ENCODE measurements at regions not wholly inside any gene's neighbourhood (a gene's known extent, or its start where the extent isn't known, plus 50 kb on each side); places are given as distances from the start of the nearest gene placed in this dataset.

GRCh38 chr2:78023356-78023755, 501.2 kb upstream of the LRRTM4 start:
- POLR2A ChIA-PET = no interaction called here
- DNase-seq (ENCODE audit: low spot score) = peak; percentile 31
- CTCF ChIA-PET = interaction anchor here (0.9 kb wide), 1 partner anchor 650 kb away, joined by 3 read pairs; no protein-coding TSS in a partner anchor
- no peak overlapping the region for H3K27ac Mint-ChIP-seq
- no peak for TF ChIP-seq GABPB1 (CRISPR knock-in tag; IDR thresholded peaks at IDR 0.05)
- no peak for TF ChIP-seq JAZF1 (CRISPR knock-in tag; IDR thresholded peaks at IDR 0.05)
- TF ChIP-seq, protein P1, sequence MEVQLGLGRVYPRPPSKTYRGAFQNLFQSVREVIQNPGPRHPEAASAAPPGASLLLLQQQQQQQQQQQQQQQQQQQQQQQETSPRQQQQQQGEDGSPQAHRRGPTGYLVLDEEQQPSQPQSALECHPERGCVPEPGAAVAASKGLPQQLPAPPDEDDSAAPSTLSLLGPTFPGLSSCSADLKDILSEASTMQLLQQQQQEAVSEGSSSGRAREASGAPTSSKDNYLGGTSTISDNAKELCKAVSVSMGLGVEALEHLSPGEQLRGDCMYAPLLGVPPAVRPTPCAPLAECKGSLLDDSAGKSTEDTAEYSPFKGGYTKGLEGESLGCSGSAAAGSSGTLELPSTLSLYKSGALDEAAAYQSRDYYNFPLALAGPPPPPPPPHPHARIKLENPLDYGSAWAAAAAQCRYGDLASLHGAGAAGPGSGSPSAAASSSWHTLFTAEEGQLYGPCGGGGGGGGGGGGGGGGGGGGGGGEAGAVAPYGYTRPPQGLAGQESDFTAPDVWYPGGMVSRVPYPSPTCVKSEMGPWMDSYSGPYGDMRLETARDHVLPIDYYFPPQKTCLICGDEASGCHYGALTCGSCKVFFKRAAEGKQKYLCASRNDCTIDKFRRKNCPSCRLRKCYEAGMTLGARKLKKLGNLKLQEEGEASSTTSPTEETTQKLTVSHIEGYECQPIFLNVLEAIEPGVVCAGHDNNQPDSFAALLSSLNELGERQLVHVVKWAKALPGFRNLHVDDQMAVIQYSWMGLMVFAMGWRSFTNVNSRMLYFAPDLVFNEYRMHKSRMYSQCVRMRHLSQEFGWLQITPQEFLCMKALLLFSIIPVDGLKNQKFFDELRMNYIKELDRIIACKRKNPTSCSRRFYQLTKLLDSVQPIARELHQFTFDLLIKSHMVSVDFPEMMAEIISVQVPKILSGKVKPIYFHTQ (CRISPR knock-in tag; IDR thresholded peaks at IDR 0.05) = no peak
- TF ChIP-seq NR1H2 (CRISPR knock-in tag; IDR thresholded peaks at IDR 0.05) = no peak
- no peak for TF ChIP-seq FOXP1 (CRISPR knock-in tag; IDR thresholded peaks at IDR 0.05; ENCODE audit: borderline replicate concordance)
- no peak for TF ChIP-seq TEAD1 (CRISPR knock-in tag; IDR thresholded peaks at IDR 0.05)
- no peak for TF ChIP-seq ESRRA (CRISPR knock-in tag; IDR thresholded peaks at IDR 0.05; ENCODE audit: borderline replicate concordance)
- TF ChIP-seq MYBL2 (CRISPR knock-in tag; IDR thresholded peaks at IDR 0.05) = no peak
- H3K4me3 Mint-ChIP-seq = no peak overlapping the region
- ATAC-seq = peak; percentile 96
- no peaks in the 10 kb centered on the region; the same call in 1 of the 2 replicates for H3K27me3 Mint-ChIP-seq (ENCODE audit: low read depth)
- H3K4me1 Mint-ChIP-seq = no peaks in the 10 kb centered on the region
- peaks cover 39% of the 10 kb centered on the region for H3K9me3 Mint-ChIP-seq
- H3K36me3 Mint-ChIP-seq = peaks cover 19% of the 10 kb centered on the region

- TF ChIP-seq TEAD1 (CRISPR knock-in tag; IDR thresholded peaks at IDR 0.05) = no peak
- no peak for DNase-seq (ENCODE audit: low spot score)
- H3K27ac Mint-ChIP-seq = no peak overlapping the region
- H3K9me3 Mint-ChIP-seq = peaks cover 56% of the 10 kb centered on the region
- POLR2A ChIA-PET = no interaction called here
- no peak overlapping the region for H3K4me3 Mint-ChIP-seq
- H3K27me3 Mint-ChIP-seq (ENCODE audit: low read depth) = no peaks in the 10 kb centered on the region; the same call in 1 of the 2 replicates
- ATAC-seq = no peak
- no peaks in the 10 kb centered on the region for H3K4me1 Mint-ChIP-seq
- CTCF ChIA-PET = no interaction called here
- peaks cover 34% of the 10 kb centered on the region for H3K36me3 Mint-ChIP-seq
Observed at GRCh38 chr2:78024996-78025395, 502.8 kb upstream of the LRRTM4 start.

GRCh38 chr2:78029392-78029995, 507.3 kb upstream of the LRRTM4 start:
- H3K4me3 Mint-ChIP-seq = no peak overlapping the region
- DNase-seq (ENCODE audit: low spot score) = no peak
- CTCF ChIA-PET = no interaction called here
- POLR2A ChIA-PET = no interaction called here
- H3K27ac Mint-ChIP-seq = no peak overlapping the region
- H3K9me3 Mint-ChIP-seq = peaks cover 71% of the 10 kb centered on the region
- no peak for ATAC-seq
- peaks cover 65% of the 10 kb centered on the region for H3K36me3 Mint-ChIP-seq
- H3K4me1 Mint-ChIP-seq = peaks cover 4% of the 10 kb centered on the region
- no peaks in the 10 kb centered on the region; the same call in 1 of the 2 replicates for H3K27me3 Mint-ChIP-seq (ENCODE audit: low read depth)
- TF ChIP-seq HMGA2 (CRISPR knock-in tag; IDR thresholded peaks at IDR 0.05) (no peak), GABPB1 (CRISPR knock-in tag; IDR thresholded peaks at IDR 0.05) (no peak), JUN (CRISPR knock-in tag; IDR thresholded peaks at IDR 0.05) (no peak), TCF7 (CRISPR knock-in tag; IDR thresholded peaks at IDR 0.05; ENCODE audit: low read depth) (no peak), ZSCAN18 (CRISPR knock-in tag; IDR thresholded peaks at IDR 0.05) (no peak)
- TF ChIP-seq, protein P2, sequence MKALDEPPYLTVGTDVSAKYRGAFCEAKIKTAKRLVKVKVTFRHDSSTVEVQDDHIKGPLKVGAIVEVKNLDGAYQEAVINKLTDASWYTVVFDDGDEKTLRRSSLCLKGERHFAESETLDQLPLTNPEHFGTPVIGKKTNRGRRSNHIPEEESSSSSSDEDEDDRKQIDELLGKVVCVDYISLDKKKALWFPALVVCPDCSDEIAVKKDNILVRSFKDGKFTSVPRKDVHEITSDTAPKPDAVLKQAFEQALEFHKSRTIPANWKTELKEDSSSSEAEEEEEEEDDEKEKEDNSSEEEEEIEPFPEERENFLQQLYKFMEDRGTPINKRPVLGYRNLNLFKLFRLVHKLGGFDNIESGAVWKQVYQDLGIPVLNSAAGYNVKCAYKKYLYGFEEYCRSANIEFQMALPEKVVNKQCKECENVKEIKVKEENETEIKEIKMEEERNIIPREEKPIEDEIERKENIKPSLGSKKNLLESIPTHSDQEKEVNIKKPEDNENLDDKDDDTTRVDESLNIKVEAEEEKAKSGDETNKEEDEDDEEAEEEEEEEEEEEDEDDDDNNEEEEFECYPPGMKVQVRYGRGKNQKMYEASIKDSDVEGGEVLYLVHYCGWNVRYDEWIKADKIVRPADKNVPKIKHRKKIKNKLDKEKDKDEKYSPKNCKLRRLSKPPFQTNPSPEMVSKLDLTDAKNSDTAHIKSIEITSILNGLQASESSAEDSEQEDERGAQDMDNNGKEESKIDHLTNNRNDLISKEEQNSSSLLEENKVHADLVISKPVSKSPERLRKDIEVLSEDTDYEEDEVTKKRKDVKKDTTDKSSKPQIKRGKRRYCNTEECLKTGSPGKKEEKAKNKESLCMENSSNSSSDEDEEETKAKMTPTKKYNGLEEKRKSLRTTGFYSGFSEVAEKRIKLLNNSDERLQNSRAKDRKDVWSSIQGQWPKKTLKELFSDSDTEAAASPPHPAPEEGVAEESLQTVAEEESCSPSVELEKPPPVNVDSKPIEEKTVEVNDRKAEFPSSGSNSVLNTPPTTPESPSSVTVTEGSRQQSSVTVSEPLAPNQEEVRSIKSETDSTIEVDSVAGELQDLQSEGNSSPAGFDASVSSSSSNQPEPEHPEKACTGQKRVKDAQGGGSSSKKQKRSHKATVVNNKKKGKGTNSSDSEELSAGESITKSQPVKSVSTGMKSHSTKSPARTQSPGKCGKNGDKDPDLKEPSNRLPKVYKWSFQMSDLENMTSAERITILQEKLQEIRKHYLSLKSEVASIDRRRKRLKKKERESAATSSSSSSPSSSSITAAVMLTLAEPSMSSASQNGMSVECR (CRISPR knock-in tag; IDR thresholded peaks at IDR 0.05; ENCODE audit: borderline replicate concordance) = no peak
